WTC11 (cell line): ENCODE measurements at regions not wholly inside any gene's neighbourhood (a gene's known extent, or its start where the extent isn't known, plus 50 kb on each side); places are given as distances from the start of the nearest gene placed in this dataset.

Experiments used
- FOXJ3 ChIP-seq: sonication (generic); formaldehyde crosslinking; IDR thresholded peaks from 2 replicates; pipeline ENCODE4 v1.9.0; 2021; ENCODE audit warnings: missing genetic modification reagents, mild to moderate bottlenecking, borderline replicate concordance
- JUN ChIP-seq: sonication (generic); formaldehyde crosslinking; IDR thresholded peaks from 2 replicates; pipeline ENCODE4 v1.8.0; 2023; ENCODE audit warnings: mild to moderate bottlenecking, missing genetic modification reagents
- TF ChIP-seq, protein P1 (sequence below): sonication (generic); formaldehyde crosslinking; conservative IDR thresholded peaks from 2 replicates; pipeline ENCODE4 v1.8.1; 2023; ENCODE audit warnings: mild to moderate bottlenecking, low read depth, missing genetic modification reagents, moderate library complexity
- TF ChIP-seq, protein P2 (sequence below): fragments of 200-600 bp; IDR thresholded peaks from 2 replicates; pipeline ENCODE4 v1.8.0; 2022; ENCODE audit warnings: antibody characterized with exemption
- TF ChIP-seq, protein P3 (sequence below): sonication (generic); formaldehyde crosslinking; IDR thresholded peaks from 2 replicates; pipeline ENCODE4 v1.8.1; 2023; ENCODE audit warnings: mild to moderate bottlenecking, missing genetic modification reagents
- TF ChIP-seq, protein P4 (sequence below): sonication (generic); formaldehyde crosslinking; IDR thresholded peaks from 2 replicates; pipeline ENCODE4 v1.8.1; 2022; ENCODE audit warnings: low read depth, missing genetic modification reagents, borderline replicate concordance
- TF ChIP-seq, protein P5 (sequence below): sonication (generic); formaldehyde crosslinking; IDR thresholded peaks from 2 replicates; pipeline ENCODE4 v1.8.0; 2023; ENCODE audit warnings: missing genetic modification reagents
- TF ChIP-seq, protein P6 (sequence below): sonication (generic); formaldehyde crosslinking; IDR thresholded peaks from 2 replicates; pipeline ENCODE4 v1.8.0; 2022; ENCODE audit warnings: mild to moderate bottlenecking, missing genetic modification reagents
- TF ChIP-seq, protein P7 (sequence below): sonication (generic); formaldehyde crosslinking; IDR thresholded peaks from 2 replicates; pipeline ENCODE4 v1.8.1; 2023; ENCODE audit warnings: mild to moderate bottlenecking, missing genetic modification reagents, moderate library complexity

DNA sequence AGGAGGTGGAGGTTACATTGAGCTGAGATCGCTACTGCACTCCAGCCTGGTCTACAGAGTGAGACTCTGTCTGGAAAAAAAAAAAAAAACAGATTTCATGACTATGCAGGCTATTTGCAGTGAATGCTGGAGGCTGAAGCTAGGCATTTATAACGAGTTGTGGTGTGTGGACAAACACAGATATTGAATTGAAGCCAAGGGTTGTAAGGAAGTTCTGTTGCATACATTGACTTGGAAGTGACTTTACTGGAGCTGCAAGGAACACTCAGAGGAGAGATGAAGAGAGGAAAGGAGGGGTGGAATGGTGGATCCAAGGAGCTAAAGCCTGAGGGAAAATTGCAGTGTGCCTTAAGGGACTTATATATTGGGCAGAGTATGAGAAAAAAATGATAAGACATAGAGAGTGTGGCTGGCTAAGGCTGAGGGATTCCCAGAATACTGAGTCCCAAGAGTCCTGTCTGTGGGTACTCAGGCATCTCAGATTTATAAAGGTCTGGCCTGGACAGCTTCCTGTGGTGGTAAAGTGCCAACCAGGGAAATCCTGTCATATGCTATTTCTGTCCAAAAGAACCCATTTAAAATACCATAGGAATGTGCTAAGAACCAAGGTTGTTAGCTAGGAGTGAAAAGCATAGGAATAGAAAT, 87.8 kb upstream of the GUCY1A1 start:
- TF ChIP-seq, protein P1, sequence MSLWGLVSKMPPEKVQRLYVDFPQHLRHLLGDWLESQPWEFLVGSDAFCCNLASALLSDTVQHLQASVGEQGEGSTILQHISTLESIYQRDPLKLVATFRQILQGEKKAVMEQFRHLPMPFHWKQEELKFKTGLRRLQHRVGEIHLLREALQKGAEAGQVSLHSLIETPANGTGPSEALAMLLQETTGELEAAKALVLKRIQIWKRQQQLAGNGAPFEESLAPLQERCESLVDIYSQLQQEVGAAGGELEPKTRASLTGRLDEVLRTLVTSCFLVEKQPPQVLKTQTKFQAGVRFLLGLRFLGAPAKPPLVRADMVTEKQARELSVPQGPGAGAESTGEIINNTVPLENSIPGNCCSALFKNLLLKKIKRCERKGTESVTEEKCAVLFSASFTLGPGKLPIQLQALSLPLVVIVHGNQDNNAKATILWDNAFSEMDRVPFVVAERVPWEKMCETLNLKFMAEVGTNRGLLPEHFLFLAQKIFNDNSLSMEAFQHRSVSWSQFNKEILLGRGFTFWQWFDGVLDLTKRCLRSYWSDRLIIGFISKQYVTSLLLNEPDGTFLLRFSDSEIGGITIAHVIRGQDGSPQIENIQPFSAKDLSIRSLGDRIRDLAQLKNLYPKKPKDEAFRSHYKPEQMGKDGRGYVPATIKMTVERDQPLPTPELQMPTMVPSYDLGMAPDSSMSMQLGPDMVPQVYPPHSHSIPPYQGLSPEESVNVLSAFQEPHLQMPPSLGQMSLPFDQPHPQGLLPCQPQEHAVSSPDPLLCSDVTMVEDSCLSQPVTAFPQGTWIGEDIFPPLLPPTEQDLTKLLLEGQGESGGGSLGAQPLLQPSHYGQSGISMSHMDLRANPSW (CRISPR knock-in tag): no peak
- TF ChIP-seq, protein P2, sequence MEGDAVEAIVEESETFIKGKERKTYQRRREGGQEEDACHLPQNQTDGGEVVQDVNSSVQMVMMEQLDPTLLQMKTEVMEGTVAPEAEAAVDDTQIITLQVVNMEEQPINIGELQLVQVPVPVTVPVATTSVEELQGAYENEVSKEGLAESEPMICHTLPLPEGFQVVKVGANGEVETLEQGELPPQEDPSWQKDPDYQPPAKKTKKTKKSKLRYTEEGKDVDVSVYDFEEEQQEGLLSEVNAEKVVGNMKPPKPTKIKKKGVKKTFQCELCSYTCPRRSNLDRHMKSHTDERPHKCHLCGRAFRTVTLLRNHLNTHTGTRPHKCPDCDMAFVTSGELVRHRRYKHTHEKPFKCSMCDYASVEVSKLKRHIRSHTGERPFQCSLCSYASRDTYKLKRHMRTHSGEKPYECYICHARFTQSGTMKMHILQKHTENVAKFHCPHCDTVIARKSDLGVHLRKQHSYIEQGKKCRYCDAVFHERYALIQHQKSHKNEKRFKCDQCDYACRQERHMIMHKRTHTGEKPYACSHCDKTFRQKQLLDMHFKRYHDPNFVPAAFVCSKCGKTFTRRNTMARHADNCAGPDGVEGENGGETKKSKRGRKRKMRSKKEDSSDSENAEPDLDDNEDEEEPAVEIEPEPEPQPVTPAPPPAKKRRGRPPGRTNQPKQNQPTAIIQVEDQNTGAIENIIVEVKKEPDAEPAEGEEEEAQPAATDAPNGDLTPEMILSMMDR: no peak
- TF ChIP-seq FOXJ3 (CRISPR knock-in tag) (no peak), JUN (CRISPR knock-in tag) (no peak)
- TF ChIP-seq, protein P3, sequence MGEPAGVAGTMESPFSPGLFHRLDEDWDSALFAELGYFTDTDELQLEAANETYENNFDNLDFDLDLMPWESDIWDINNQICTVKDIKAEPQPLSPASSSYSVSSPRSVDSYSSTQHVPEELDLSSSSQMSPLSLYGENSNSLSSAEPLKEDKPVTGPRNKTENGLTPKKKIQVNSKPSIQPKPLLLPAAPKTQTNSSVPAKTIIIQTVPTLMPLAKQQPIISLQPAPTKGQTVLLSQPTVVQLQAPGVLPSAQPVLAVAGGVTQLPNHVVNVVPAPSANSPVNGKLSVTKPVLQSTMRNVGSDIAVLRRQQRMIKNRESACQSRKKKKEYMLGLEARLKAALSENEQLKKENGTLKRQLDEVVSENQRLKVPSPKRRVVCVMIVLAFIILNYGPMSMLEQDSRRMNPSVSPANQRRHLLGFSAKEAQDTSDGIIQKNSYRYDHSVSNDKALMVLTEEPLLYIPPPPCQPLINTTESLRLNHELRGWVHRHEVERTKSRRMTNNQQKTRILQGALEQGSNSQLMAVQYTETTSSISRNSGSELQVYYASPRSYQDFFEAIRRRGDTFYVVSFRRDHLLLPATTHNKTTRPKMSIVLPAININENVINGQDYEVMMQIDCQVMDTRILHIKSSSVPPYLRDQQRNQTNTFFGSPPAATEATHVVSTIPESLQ (CRISPR knock-in tag): no peak
- TF ChIP-seq, protein P4, sequence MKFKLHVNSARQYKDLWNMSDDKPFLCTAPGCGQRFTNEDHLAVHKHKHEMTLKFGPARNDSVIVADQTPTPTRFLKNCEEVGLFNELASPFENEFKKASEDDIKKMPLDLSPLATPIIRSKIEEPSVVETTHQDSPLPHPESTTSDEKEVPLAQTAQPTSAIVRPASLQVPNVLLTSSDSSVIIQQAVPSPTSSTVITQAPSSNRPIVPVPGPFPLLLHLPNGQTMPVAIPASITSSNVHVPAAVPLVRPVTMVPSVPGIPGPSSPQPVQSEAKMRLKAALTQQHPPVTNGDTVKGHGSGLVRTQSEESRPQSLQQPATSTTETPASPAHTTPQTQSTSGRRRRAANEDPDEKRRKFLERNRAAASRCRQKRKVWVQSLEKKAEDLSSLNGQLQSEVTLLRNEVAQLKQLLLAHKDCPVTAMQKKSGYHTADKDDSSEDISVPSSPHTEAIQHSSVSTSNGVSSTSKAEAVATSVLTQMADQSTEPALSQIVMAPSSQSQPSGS (CRISPR knock-in tag): no peak
- TF ChIP-seq, protein P5, sequence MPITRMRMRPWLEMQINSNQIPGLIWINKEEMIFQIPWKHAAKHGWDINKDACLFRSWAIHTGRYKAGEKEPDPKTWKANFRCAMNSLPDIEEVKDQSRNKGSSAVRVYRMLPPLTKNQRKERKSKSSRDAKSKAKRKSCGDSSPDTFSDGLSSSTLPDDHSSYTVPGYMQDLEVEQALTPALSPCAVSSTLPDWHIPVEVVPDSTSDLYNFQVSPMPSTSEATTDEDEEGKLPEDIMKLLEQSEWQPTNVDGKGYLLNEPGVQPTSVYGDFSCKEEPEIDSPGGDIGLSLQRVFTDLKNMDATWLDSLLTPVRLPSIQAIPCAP: no peak
- TF ChIP-seq, protein P6, sequence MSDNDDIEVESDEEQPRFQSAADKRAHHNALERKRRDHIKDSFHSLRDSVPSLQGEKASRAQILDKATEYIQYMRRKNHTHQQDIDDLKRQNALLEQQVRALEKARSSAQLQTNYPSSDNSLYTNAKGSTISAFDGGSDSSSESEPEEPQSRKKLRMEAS (CRISPR knock-in tag): no peak
- TF ChIP-seq, protein P7, sequence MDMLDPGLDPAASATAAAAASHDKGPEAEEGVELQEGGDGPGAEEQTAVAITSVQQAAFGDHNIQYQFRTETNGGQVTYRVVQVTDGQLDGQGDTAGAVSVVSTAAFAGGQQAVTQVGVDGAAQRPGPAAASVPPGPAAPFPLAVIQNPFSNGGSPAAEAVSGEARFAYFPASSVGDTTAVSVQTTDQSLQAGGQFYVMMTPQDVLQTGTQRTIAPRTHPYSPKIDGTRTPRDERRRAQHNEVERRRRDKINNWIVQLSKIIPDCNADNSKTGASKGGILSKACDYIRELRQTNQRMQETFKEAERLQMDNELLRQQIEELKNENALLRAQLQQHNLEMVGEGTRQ (CRISPR knock-in tag): no peak
